ENCODE measurements at regions not wholly inside any gene's neighbourhood (a gene's known extent, or its start where the extent isn't known, plus 50 kb on each side); places are given as distances from the start of the nearest gene placed in this dataset.

DNA sequence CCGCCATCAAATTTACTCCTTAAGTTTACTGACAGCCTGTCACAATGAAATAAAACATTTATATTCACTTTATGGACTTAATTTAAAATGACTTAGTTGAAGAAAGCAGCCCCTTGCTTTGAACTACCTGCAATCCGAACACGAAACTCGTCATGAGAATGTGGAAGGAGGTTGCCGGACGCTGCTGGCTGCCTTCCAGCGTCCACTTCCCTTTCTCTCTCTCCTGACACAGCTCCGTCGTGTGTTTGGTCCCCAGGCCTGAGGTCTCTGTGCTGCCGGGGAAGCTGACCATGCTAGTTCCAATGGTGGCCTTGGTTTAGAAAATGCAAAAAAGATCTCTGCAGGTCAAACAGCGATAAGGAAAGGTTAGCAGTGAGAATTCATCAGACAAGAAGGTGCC is 519.7 kb downstream of the CDH26 start:
- DNase-seq (ENCODE audit: low read depth) = no peak
- no peak overlapping the region for H3K4me3 ChIP-seq (ENCODE audit: low read depth, low read length)
- TF ChIP-seq, protein P1, sequence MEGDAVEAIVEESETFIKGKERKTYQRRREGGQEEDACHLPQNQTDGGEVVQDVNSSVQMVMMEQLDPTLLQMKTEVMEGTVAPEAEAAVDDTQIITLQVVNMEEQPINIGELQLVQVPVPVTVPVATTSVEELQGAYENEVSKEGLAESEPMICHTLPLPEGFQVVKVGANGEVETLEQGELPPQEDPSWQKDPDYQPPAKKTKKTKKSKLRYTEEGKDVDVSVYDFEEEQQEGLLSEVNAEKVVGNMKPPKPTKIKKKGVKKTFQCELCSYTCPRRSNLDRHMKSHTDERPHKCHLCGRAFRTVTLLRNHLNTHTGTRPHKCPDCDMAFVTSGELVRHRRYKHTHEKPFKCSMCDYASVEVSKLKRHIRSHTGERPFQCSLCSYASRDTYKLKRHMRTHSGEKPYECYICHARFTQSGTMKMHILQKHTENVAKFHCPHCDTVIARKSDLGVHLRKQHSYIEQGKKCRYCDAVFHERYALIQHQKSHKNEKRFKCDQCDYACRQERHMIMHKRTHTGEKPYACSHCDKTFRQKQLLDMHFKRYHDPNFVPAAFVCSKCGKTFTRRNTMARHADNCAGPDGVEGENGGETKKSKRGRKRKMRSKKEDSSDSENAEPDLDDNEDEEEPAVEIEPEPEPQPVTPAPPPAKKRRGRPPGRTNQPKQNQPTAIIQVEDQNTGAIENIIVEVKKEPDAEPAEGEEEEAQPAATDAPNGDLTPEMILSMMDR (IDR thresholded peaks at IDR 0.05; ENCODE audit: insufficient read depth, low read depth, low read length) = no peak

DNA sequence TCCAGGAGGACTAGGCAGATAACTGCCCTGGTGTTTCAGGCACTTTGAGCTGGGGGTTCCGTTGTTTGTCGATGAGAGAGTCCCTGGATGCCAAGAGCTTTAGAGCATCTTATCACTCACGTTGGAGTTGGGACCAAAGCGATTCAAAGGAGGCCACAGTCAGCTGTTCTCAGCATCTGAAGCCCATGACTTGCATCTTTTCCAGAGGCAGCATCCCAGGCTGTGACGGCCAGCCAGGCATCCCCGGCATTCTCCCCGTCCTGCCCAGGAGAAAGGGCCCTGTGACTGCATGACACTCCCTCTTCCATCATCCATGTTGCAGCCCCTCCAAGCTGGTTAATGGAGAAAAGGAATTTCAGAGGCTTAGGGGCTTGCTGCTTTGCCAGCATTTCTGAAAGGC is 520.3 kb downstream of the CDH26 start:
- TF ChIP-seq, protein P1 (IDR thresholded peaks at IDR 0.05; ENCODE audit: insufficient read depth, low read depth, low read length) = no peak
- no peak for DNase-seq (ENCODE audit: low read depth)

DNA sequence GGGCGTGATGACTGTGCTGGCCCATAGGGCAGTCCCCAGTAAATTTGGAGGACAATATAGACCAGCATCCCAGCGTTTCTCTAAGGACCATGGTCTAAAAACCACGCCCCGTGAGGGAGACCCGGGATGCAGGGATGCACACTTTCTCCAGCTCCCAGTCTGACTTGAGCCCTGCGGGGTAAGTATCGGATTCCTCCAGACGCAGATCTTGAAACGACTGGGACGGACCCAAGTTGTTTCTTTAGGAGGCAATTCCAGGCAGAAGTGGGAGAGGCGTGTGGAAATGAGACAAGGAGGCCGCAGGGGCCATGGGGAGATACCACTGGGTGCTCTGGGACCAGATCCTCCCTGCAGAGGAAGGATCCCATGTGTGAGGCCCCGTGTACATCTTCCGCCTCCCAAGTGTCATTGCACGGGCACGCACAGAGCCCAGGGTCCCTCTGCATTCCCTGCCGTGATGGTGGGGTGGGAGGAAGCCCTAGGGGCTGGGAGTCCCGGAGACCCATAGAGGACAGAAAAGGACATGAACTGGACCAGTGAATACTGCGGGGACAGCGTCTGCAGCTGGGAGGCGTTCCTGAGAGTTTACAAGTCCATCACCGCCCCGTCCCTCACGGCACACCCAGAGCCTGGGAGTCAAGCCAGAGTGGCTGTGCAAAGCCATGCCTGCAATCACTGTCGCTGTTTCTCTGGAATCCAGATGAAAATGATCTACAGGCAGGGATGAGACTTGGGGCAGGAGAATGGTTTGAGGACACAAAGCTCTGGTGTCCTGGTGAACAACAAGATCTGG is 522.9 kb downstream of the CDH26 start:
- no peak overlapping the region for H3K4me3 ChIP-seq (ENCODE audit: low read depth, low read length)
- TF ChIP-seq, protein P1 (IDR thresholded peaks at IDR 0.05; ENCODE audit: insufficient read depth, low read depth, low read length) = no peak
- DNase-seq (ENCODE audit: low read depth) = no peak

More for the DNA sequence above, 520.3 kb downstream of the CDH26 start:
- H3K4me3 ChIP-seq (ENCODE audit: low read depth, low read length) = no peak overlapping the region

DNA sequence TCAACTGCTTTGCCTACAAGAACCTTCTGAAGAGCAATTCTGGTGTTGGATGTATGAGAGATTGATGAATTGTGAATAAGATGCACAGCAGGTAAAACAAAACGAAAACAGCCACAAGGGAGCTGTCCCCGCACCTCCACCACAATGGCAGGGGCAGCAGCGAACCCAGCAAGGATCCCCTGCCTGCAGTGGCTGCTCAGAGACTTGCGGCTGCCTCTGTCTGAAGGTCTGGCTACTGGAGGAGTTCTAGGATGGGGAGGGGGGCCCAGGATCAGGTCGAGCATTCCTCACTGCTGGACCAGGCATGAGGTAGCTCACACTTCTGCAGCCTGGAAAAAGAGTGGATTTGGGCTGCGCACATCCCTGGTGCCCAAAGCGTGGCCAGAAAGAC is 523.5 kb downstream of the CDH26 start:
- TF ChIP-seq, protein P1 (IDR thresholded peaks at IDR 0.05; ENCODE audit: insufficient read depth, low read depth, low read length) = no peak
- DNase-seq (ENCODE audit: low read depth) = no peak
- no peak overlapping the region for H3K4me3 ChIP-seq (ENCODE audit: low read depth, low read length)

DNA sequence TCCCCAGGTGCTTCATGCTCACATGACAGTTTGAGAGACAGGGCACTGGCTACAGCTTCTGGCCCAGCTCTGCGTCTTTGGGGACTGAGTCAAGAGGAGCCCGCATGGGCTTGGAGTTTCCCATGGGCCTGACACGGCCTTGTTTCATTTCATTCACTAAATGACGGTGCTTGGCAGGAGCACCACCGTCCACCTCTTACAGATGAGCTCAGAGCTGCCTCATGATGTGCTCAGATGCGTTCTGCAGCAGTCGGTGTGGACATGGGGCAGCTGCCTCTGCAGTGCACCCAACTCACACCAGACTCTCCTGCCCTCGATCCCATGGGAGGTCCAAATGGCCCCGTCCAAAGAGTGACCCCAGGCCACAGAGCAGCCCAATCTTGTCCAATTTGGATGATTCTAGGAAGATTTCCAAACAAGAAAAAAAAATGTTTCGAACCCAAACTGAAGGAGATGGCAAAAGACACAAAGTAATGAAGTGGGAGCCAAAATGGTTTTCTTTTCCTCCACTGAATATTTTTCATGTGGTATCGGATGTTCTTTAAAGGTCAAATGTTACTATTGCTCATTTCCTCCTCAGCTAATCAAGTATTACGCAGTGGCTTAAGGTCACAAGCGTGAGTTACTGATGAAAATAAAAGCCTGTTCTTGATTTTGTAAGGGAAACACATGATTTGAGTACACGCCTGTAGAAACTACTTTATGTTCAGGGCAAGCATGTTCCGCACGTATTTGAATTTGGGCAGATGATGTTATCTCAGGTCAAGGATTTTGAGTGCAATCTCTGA is 524.2 kb downstream of the CDH26 start:
- TF ChIP-seq, protein P1 (IDR thresholded peaks at IDR 0.05; ENCODE audit: insufficient read depth, low read depth, low read length) = no peak
- no peak overlapping the region for H3K4me3 ChIP-seq (ENCODE audit: low read depth, low read length)
- DNase-seq (ENCODE audit: low read depth) = no peak

DNA sequence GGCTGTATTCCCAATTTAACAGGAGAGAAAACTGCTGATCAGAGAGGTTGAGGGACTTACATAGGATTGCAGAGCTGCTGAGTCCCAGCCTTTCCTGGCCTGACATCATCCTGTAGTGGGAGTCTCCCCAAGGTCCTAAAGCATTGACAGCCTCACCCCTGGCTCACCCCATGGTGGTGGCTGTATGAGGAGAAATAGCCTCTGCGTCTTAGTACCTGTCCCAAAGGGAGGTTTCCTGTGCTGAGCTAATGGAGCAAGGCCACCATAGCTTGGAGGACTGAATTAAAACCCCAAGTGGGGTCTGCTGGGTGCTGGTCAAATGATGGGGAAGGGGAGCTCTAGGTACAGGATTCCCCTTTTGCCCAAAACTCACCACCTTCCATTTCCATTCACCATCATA is 525.1 kb downstream of the CDH26 start:
- no peak overlapping the region for H3K4me3 ChIP-seq (ENCODE audit: low read depth, low read length)
- TF ChIP-seq, protein P1 (IDR thresholded peaks at IDR 0.05; ENCODE audit: insufficient read depth, low read depth, low read length) = no peak
- no peak for DNase-seq (ENCODE audit: low read depth)
